Heart right ventricle (tissue), 16 donors: ENCODE measurements at regions not wholly inside any gene's neighbourhood (a gene's known extent, or its start where the extent isn't known, plus 50 kb on each side); places are given as distances from the start of the nearest gene placed in this dataset.

Source experiments
- ATAC-seq, 8 donors: fragments of 200-7000 bp; cut with Tn5 transposase; one replicate each; pipeline ENCODE4 v1.9.1; 2020; ENCODE audit warnings: mild to moderate bottlenecking in 8 of 8, moderate library complexity in 8 of 8, moderate number of reproducible peaks in 1 of 8
- DNase-seq, 2 donors: peaks; one replicate each; pipeline ENCODE4 v3.0.0-alpha.2; 2020
- H3K27ac ChIP-seq, 10 donors: fragments of 200-600 bp; sonication (generic) in 2 of 10; one replicate each; pipeline versions ENCODE4 v1.5.0 to v1.8.0; 2020 to 2022; ENCODE audit warnings: mild to moderate bottlenecking in 3 of 10
- H3K27me3 ChIP-seq, 7 donors: fragments of 200-600 bp; one replicate each; pipeline ENCODE4 v1.8.0; 2021 to 2022; ENCODE audit warnings: mild to moderate bottlenecking in 2 of 7
- H3K36me3 ChIP-seq, 9 donors: fragments of 200-600 bp; sonication (generic) in 1 of 9; one replicate each; pipeline versions ENCODE4 v1.5.0 to v1.8.0; 2020 to 2022; ENCODE audit warnings: mild to moderate bottlenecking in 2 of 9
- H3K4me1 ChIP-seq, 9 donors: fragments of 200-600 bp; sonication (generic) in 1 of 9; one replicate each; pipeline versions ENCODE4 v1.5.0 to v1.8.0; 2020 to 2022; ENCODE audit warnings: mild to moderate bottlenecking in 4 of 9
- H3K4me3 ChIP-seq, 10 donors: fragments of 200-600 bp; sonication (generic) in 2 of 10; one replicate each; pipeline versions ENCODE4 v1.5.0 to v1.8.0; 2020 to 2022; ENCODE audit warnings: mild to moderate bottlenecking in 7 of 10, moderate library complexity in 2 of 10
- H3K9me3 ChIP-seq, 11 donors: fragments of 200-600 bp in 10 of 11; sonication (generic) in 2 of 11; one replicate each; pipeline versions ENCODE4 v1.5.0 to v1.8.0; 2013 to 2022; ENCODE audit warnings: mild to moderate bottlenecking in 2 of 11, control low read depth in 1 of 11, moderate library complexity in 1 of 11
- CTCF ChIP-seq, 9 donors: fragments of 200-600 bp; sonication (generic) in 2 of 9; IDR thresholded peaks; one replicate each; pipeline versions ENCODE4 v1.5.0 to v1.8.0; 2021 to 2022; ENCODE audit warnings: antibody characterized with exemption in 9 of 9, mild to moderate bottlenecking in 5 of 9, moderate library complexity in 1 of 9
- WGBS, 2 donors: extraction: QIAGEN DNeasy Blood & Tissue Kit; methylation state at CpG; one replicate each; pipeline ENCODE4 v1.1.7; 2013; ENCODE audit warnings: inconsistent platforms in 1 of 2; 5-methylcytosine and 5-hydroxymethylcytosine counted together
- intact Hi-C, 10 donors: fragments of 100-400 bp; cut with DNase I; formaldehyde crosslinking; loops; one replicate each; pipeline versions ENCODE4 v1.11.1 to v1.14.2; 2022
- donor health status: Arrhythmogenic right ventricular cardiomyopathy.
- donor health status: ischemic (EF 13 %, LVEDD 7.1; RV severe dilation, severe dysfunction).
- donor health status: healthy with polysubstance abuse.
- donor health status: DM: no; HTN: yes; CAD: no.
- donor health status: DM: no; HTN: no; CAD: no.
- donor health status: ischemic (EF 25% LVEDD 6.9; RV normal size, moderate dysfunction).
- donor health status: ischemic (EF 25% LVEDD 5.7; RV mildly dilated, moderate dysfunction).
- donor health status: healthy.
- donor health status: DM: yes; HTN: yes; CAD: no.
- donor health status: Ischemic cardiomyopathy.
- donor health status: ischemic (EF 35%, LVEDD 5.7; RV mildly dilated, moderate dysfunction).
- donor health status: nonischemic (EF 11% LVEDD 7.7; RV severe dilation, severe dysfunction).
- donor health status: DM: yes; HTN: yes; CAD: no.
- donor health status: PGD.
- donor health status: ischemic (EF 29% LVEDD 5.4; RV normal size, mild dysfunction).
- donor health status: nonischemic (EF 23%, LVEDD 6.1; RV moderate dilation, normal function).

GRCh38 chr2:156182132-156182531 lies 150.4 kb downstream of the NR4A2 start:
- H3K4me1 ChIP-seq: no peaks in the 10 kb centered on the region
- H3K27ac ChIP-seq: no peak overlapping the region
- no peak overlapping the region for H3K4me3 ChIP-seq
- no peak for TF ChIP-seq CTCF (IDR thresholded peaks at IDR 0.05)
- no peaks in the 10 kb centered on the region for H3K9me3 ChIP-seq
- ATAC-seq (no peak), DNase-seq (no peak)
- peaks cover 0 to 5% (median 0%) of the 10 kb centered on the region in 7 donors for H3K27me3 ChIP-seq
- WGBS, 2 donors: 63 to 64% methylated on average over 2 of the region's 2 CpGs
- intact Hi-C loops: loop anchor here in 1 of 10 donors (10.0 kb wide), 1 partner anchor 1447 kb away; no protein-coding TSS in a partner anchor
- H3K36me3 ChIP-seq: no peaks in the 10 kb centered on the region

DNA sequence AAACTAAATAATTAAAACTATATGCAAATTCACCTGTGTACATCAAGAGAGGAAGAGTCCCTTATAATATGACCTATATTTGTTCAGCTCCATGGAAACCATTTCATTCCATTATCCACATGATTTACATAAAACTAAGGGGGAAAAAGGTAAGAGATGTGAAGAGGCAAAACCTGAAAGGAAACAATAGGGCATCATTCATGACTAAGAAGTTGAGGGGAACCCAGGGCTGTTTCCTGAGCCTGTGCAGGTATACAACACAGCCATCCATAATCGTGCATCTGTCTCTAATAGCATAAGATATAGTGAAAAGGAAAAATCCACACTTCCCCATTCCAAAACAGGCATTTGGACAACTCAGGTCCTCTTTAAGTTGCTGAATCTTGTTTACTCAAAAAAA lies 151.3 kb downstream of the NR4A2 start:
- Histone ChIP-seq H3K9me3 (no peaks in the 10 kb centered on the region), H3K36me3 (no peaks in the 10 kb centered on the region), H3K27ac (no peak overlapping the region), H3K27me3 (peaks cover 0 to 5% (median 0%) of the 10 kb centered on the region in 7 donors), H3K4me3 (no peak overlapping the region), H3K4me1 (no peaks in the 10 kb centered on the region)
- 76 to 79% methylated on average over 1 of the region's 1 CpG for WGBS, 2 donors
- ATAC-seq (no peak), DNase-seq (no peak)
- TF ChIP-seq CTCF (IDR thresholded peaks at IDR 0.05): no peak
- intact Hi-C loops: loop anchor here in 1 of 10 donors (10.0 kb wide), 1 partner anchor 1446 kb away; no protein-coding TSS in a partner anchor

GRCh38 chr2:156177654-156178053 lies 154.9 kb downstream of the NR4A2 start:
- Histone ChIP-seq H3K9me3 (no peaks in the 10 kb centered on the region), H3K27ac (no peak overlapping the region), H3K4me3 (no peak overlapping the region), H3K27me3 (peaks cover 0 to 4% (median 0%) of the 10 kb centered on the region in 7 donors), H3K4me1 (no peaks in the 10 kb centered on the region), H3K36me3 (no peaks in the 10 kb centered on the region)
- 67 to 69% methylated on average over 3 of the region's 3 CpGs for WGBS, 2 donors
- ATAC-seq (no peak), DNase-seq (no peak)
- no peak for TF ChIP-seq CTCF (IDR thresholded peaks at IDR 0.05)
- intact Hi-C loops: no loop called here

GRCh38 chr2:156175946-156176345 lies 156.6 kb downstream of the NR4A2 start:
- TF ChIP-seq CTCF (IDR thresholded peaks at IDR 0.05): no peak
- 79 to 81% methylated on average over 2 of the region's 2 CpGs for WGBS, 2 donors
- Histone ChIP-seq H3K27me3 (peaks cover 0 to 4% (median 0%) of the 10 kb centered on the region in 7 donors), H3K36me3 (no peaks in the 10 kb centered on the region), H3K4me1 (no peaks in the 10 kb centered on the region), H3K9me3 (peaks cover 0 to 7% (median 0%) of the 10 kb centered on the region in 11 donors), H3K27ac (no peak overlapping the region), H3K4me3 (no peak overlapping the region)
- intact Hi-C loops: no loop called here
- no peak for DNase-seq
- ATAC-seq: no peak
